Epithelial cell of esophagus (primary cell): ENCODE measurements at regions not wholly inside any gene's neighbourhood (a gene's known extent, or its start where the extent isn't known, plus 50 kb on each side); places are given as distances from the start of the nearest gene placed in this dataset.

Source experiments
- DNase-seq: peaks from one replicate; pipeline ENCODE4 v3.0.0; 2010; ENCODE audit warnings: low read depth
- H3K4me3 ChIP-seq: 2 replicates; pipeline ENCODE4 v1.5.1; 2011; ENCODE audit warnings: mild to moderate bottlenecking, low read length, control low read depth
- CTCF ChIP-seq: IDR thresholded peaks from 2 replicates; pipeline ENCODE4 v1.5.1; 2011; ENCODE audit warnings: low read depth, mild to moderate bottlenecking, low read length, control low read depth, inconsistent platforms; ENCODE audit not compliant: insufficient read depth; ENCODE audit errors: missing control alignments

GRCh38 chr2:149906886-149907285, 319.3 kb upstream of the MMADHC start:
- DNase-seq = no peak
- H3K4me3 ChIP-seq = no peak overlapping the region
- TF ChIP-seq CTCF = no peak

GRCh38 chr2:149904352-149905175, 317.0 kb upstream of the MMADHC start:
- H3K4me3 ChIP-seq = no peak overlapping the region
- DNase-seq = no peak
- no peak for TF ChIP-seq CTCF

- DNase-seq = no peak
- no peak for TF ChIP-seq CTCF
Measured at GRCh38 chr2:149903626-149904025, 316.1 kb upstream of the MMADHC start.

GRCh38 chr2:149902081-149902480, 314.5 kb upstream of the MMADHC start:
- no peak overlapping the region for H3K4me3 ChIP-seq
- TF ChIP-seq CTCF = no peak

More at GRCh38 chr2:149903626-149904025, 316.1 kb upstream of the MMADHC start:
- H3K4me3 ChIP-seq = no peak overlapping the region

GRCh38 chr2:149901231-149901859, 313.8 kb upstream of the MMADHC start:
- H3K4me3 ChIP-seq = no peak overlapping the region
- no peak for DNase-seq
- no peak for TF ChIP-seq CTCF

More at GRCh38 chr2:149902081-149902480, 314.5 kb upstream of the MMADHC start:
- no peak for DNase-seq

- no peak for DNase-seq
- no peak for TF ChIP-seq CTCF
- H3K4me3 ChIP-seq = no peak overlapping the region
Measured at GRCh38 chr2:149899390-149899789, 311.8 kb upstream of the MMADHC start.

GRCh38 chr2:149894760-149895159, 307.2 kb upstream of the MMADHC start:
- DNase-seq = peak; percentile 83
- H3K4me3 ChIP-seq = no peak overlapping the region
- no peak for TF ChIP-seq CTCF
